Progenitor cell of endocrine pancreas (in vitro differentiated cells): ENCODE measurements at regions not wholly inside any gene's neighbourhood (a gene's known extent, or its start where the extent isn't known, plus 50 kb on each side); places are given as distances from the start of the nearest gene placed in this dataset.

Source experiments
- DNase-seq: peaks from one replicate; pipeline ENCODE4 v3.0.0; 2021; ENCODE audit warnings: low spot score; ENCODE audit not compliant: unreplicated experiment
- H3K27ac Mint-ChIP-seq: 2 replicates; pipeline ENCODE4 v1.8.0; 2021; ENCODE audit warnings: mild to moderate bottlenecking, moderate library complexity, mixed read lengths
- H3K27me3 Mint-ChIP-seq: 2 replicates; pipeline ENCODE4 v1.8.0; 2021; ENCODE audit warnings: mixed read lengths
- H3K36me3 Mint-ChIP-seq: 2 replicates; pipeline ENCODE4 v1.8.0; 2022; ENCODE audit warnings: mixed read lengths; ENCODE audit not compliant: insufficient read depth
- H3K4me1 Mint-ChIP-seq: 2 replicates; pipeline ENCODE4 v1.8.0; 2021; ENCODE audit warnings: low read depth, mixed read lengths
- H3K4me3 Mint-ChIP-seq: 2 replicates; pipeline ENCODE4 v1.8.0; 2021; ENCODE audit warnings: low read depth, mild to moderate bottlenecking, moderate library complexity, mixed read lengths
- H3K9me3 Mint-ChIP-seq: 2 replicates; pipeline ENCODE4 v1.8.0; 2021; ENCODE audit warnings: low read depth, mixed read lengths
- CTCF ChIP-seq: fragments of 200-600 bp; sonication (generic); IDR thresholded peaks from one replicate; pipeline ENCODE4 v1.5.0; 2021; ENCODE audit warnings: antibody characterized with exemption, mild to moderate bottlenecking; ENCODE audit not compliant: unreplicated experiment

- Mint-ChIP-seq H3K36me3 (no peaks in the 10 kb centered on the region), H3K4me1 (peaks cover 11% of the 10 kb centered on the region), H3K4me3 (no peak overlapping the region), H3K27me3 (no peaks in the 10 kb centered on the region), H3K9me3 (peaks cover 7% of the 10 kb centered on the region), H3K27ac (no peak overlapping the region)
- no peak for DNase-seq
- TF ChIP-seq CTCF: no peak
Observed at GRCh38 chr12:89244536-89244935, 107.8 kb downstream of the DUSP6 start.

DNA sequence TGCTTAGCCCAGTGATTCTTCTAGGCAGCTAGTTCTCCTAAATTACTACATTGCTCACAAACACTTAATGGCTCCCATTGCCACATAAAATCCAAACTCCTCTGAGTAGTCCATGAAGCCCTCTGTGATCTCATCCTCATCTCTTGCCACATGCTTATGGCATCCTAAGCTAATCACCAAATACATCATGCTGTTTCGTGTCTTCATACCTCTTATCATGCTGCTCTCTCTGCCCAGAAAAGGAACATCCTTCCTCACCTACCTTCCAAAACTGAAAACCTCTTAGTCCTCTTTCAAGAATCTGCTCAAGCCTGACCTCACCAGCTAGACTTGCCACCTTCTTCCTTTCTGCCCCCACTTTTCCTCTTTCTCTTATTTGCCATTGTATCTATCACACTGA, 108.5 kb downstream of the DUSP6 start:
- Mint-ChIP-seq H3K27ac (no peak overlapping the region), H3K4me1 (peaks cover 11% of the 10 kb centered on the region), H3K27me3 (no peaks in the 10 kb centered on the region), H3K36me3 (no peaks in the 10 kb centered on the region), H3K9me3 (peaks cover 7% of the 10 kb centered on the region), H3K4me3 (no peak overlapping the region)
- no peak for TF ChIP-seq CTCF
- DNase-seq: no peak

GRCh38 chr12:89239534-89239933, 112.8 kb downstream of the DUSP6 start:
- no peak for DNase-seq
- H3K36me3 Mint-ChIP-seq: no peaks in the 10 kb centered on the region
- H3K9me3 Mint-ChIP-seq: peaks cover 13% of the 10 kb centered on the region

DNA sequence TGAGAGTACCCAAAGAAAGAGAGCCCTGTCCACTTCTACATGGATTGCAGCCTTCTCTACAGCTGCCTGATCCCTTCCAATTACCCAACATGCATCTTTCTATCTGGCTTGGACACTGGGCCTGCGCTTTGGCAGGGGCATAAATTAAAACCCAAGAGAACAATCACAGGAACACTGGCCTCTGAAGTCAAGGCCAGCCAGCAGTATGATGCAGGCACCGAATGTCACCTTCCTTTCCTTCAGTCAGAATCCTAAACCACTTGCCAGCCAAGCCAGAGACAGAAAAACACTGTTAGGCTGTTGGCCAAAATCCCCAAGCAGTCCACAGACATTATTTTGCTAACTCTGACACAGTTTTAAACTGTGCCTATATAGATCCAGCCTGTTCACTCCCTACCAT, 113.7 kb downstream of the DUSP6 start:
- Mint-ChIP-seq H3K4me3 (no peak overlapping the region), H3K27me3 (no peaks in the 10 kb centered on the region), H3K27ac (no peak overlapping the region), H3K9me3 (peaks cover 13% of the 10 kb centered on the region), H3K36me3 (no peaks in the 10 kb centered on the region), H3K4me1 (peaks cover 10% of the 10 kb centered on the region)
- no peak for TF ChIP-seq CTCF
- DNase-seq: no peak

More at GRCh38 chr12:89239534-89239933, 112.8 kb downstream of the DUSP6 start:
- Mint-ChIP-seq H3K27ac (no peak overlapping the region), H3K4me3 (no peak overlapping the region), H3K27me3 (no peaks in the 10 kb centered on the region), H3K4me1 (peaks cover 10% of the 10 kb centered on the region)
- TF ChIP-seq CTCF: no peak

- DNase-seq: no peak
- no peak overlapping the region for H3K4me3 Mint-ChIP-seq
- TF ChIP-seq CTCF: no peak
- no peak overlapping the region for H3K27ac Mint-ChIP-seq
- peaks cover 10% of the 10 kb centered on the region for H3K4me1 Mint-ChIP-seq
- peaks cover 17% of the 10 kb centered on the region for H3K9me3 Mint-ChIP-seq
- H3K36me3 Mint-ChIP-seq: no peaks in the 10 kb centered on the region
- no peaks in the 10 kb centered on the region for H3K27me3 Mint-ChIP-seq
Observed at GRCh38 chr12:89237763-89238162, 114.5 kb downstream of the DUSP6 start.
